ENCODE measurements at regions not wholly inside any gene's neighbourhood (a gene's known extent, or its start where the extent isn't known, plus 50 kb on each side); places are given as distances from the start of the nearest gene placed in this dataset.

DNA sequence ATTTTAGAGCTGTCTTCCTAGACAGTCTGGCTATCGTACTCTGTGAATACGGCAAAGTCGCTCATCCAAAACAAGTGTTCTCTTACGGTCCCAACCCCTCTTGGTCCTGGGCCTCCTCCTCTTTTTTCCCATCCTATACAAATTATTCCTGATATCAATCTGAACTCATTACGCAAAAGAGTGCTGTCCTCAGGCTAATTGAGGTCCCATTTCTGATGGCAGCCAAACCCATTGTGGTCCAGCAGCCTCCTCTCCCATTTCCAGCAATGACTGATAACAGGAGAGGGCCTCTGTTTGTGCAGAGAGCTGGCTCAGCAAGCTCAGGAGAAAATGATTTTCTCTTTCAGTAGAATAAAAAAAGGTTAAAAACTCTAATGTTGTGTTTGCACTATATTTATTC lies 203.4 kb upstream of the GHITM start:
- Histone ChIP-seq H3K56ac (replicated peaks; ENCODE audit: insufficient read length, low read depth, low read length) (no peak overlapping the region), H3K4me1 (replicated peaks in 1 of 4; ENCODE audit: control insufficient read depth in 3 of 4, insufficient read depth in 4 of 4, low read length in 3 of 4) (peaks cover 0 to 10% (median 3%) of the 10 kb centered on the region in 4 experiments; a peak in 2 of 7 replicates), H3K18ac (ENCODE audit: extremely low read depth, low read length) (no peak overlapping the region), H2BK12ac (ENCODE audit: low read depth, low read length) (no peak overlapping the region), H3K14ac (ENCODE audit: insufficient read length) (no peak overlapping the region), H2BK120ac (replicated peaks; ENCODE audit: low read depth, low read length) (no peak overlapping the region), H3K27ac (ENCODE audit: low read depth, low read length) (no peak overlapping the region), H4K5ac (ENCODE audit: insufficient read length, low read depth, low read length) (no peak overlapping the region), H3K9ac (replicated peaks in 1 of 4; ENCODE audit: extremely low read depth in 1 of 4, low read depth in 3 of 4, low read length in 3 of 4) (no peak overlapping the region), H3K36me3 (ENCODE audit: control insufficient read depth in 2 of 4, insufficient read depth in 4 of 4, low read length in 3 of 4) (no peaks in the 10 kb centered on the region), H4K91ac (replicated peaks; ENCODE audit: insufficient read length, low read length) (no peak overlapping the region), H3K27me3 (replicated peaks in 1 of 4; ENCODE audit: control insufficient read depth in 3 of 4, extremely low read depth in 1 of 4, insufficient read depth in 3 of 4, low read length in 3 of 4) (no peaks in the 10 kb centered on the region; a peak in 1 of 7 replicates), H3K23ac (ENCODE audit: insufficient read length) (no peak overlapping the region), H3K79me2 (ENCODE audit: control insufficient read depth in 1 of 2, insufficient read depth in 2 of 2, low read length in 2 of 2) (no peaks in the 10 kb centered on the region), H3K4me2 (ENCODE audit: insufficient read depth in 1 of 2, low read depth in 2 of 2, low read length in 2 of 2) (no peak overlapping the region), H2AFZ (ENCODE audit: low read length) (no peak overlapping the region), H4K8ac (ENCODE audit: extremely low read depth, insufficient read depth, low read length) (no peak overlapping the region), H2BK20ac (ENCODE audit: low read length) (no peak overlapping the region), H3K4ac (replicated peaks; ENCODE audit: insufficient read length, low read depth, low read length) (no peak overlapping the region), H4K20me1 (replicated peaks in 1 of 2; ENCODE audit: control insufficient read depth in 1 of 2, insufficient read depth in 2 of 2, low read length in 2 of 2) (no peaks in the 10 kb centered on the region), H3K4me3 (ENCODE audit: extremely low read depth in 1 of 4, insufficient read depth in 2 of 4, low read depth in 3 of 4, low read length in 4 of 4) (no peak overlapping the region), H2AK5ac (ENCODE audit: low read depth, low read length) (no peak overlapping the region), H3K79me1 (ENCODE audit: low read depth, low read length) (no peaks in the 10 kb centered on the region), H3K23me2 (ENCODE audit: low read depth, low read length) (no peaks in the 10 kb centered on the region), H3K9me3 (ENCODE audit: insufficient read depth in 2 of 2, low read depth in 1 of 2, low read length in 1 of 2) (no peaks in the 10 kb centered on the region), H2BK15ac (ENCODE audit: low read length) (no peak overlapping the region), H2BK5ac (ENCODE audit: low read depth, low read length) (no peak overlapping the region)
- FAIRE-seq (no peak), DNase-seq (ENCODE audit: low read depth in 1 of 2, low spot score in 2 of 2) (no peak)
- ChIA-PET POLR2A (ENCODE audit: partially characterized antibody) (no interaction called here), CTCF (ENCODE audit: partially characterized antibody) (no interaction called here)
- 93% methylated on average over 5 of the region's 5 CpGs; no CpG with 5 or more reads in 1 of the 2 experiments for WGBS, 2 experiments (ENCODE audit: extremely low coverage in 1 of 2, insufficient coverage in 1 of 2, insufficient read length in 1 of 2, insufficient replicate concordance in 2 of 2, low coverage in 1 of 2, low lambda C conversion rate in 2 of 2, missing lambda C conversion rate in 1 of 2)
- TF ChIP-seq PHF8 (conservative IDR thresholded peaks at IDR 0.05; ENCODE audit: low read depth, low read length) (no peak), HDAC2 (IDR thresholded peaks at IDR 0.05; ENCODE audit: borderline replicate concordance in 1 of 2, low read depth in 2 of 2, low read length in 2 of 2) (no peak)
